Adrenal gland (tissue), 9 donors: ENCODE measurements at regions not wholly inside any gene's neighbourhood (a gene's known extent, or its start where the extent isn't known, plus 50 kb on each side); places are given as distances from the start of the nearest gene placed in this dataset.

ENCODE experiments used
- DNase-seq, 7 donors: peaks; one replicate each; pipeline ENCODE4 v3.0.0-alpha.2; 2019 to 2020
- H3K27ac ChIP-seq, 5 donors: fragments of 200-600 bp; sonication (generic) in 4 of 5; 1 replicate in 3 of 5; 2 replicates in 2 of 5; pipeline versions ENCODE4 v1.5.1 to v1.8.0; 2016 to 2020; ENCODE audit warnings: mild to moderate bottlenecking in 1 of 5
- H3K27me3 ChIP-seq: fragments of 200-600 bp; 2 replicates; pipeline ENCODE4 v1.8.0; 2021
- H3K36me3 ChIP-seq, 2 donors: fragments of 200-600 bp; replicated peaks in 1 of 2; 1 replicate in 1 of 2; 2 replicates in 1 of 2; pipeline versions ENCODE4 v1.5.1 to v1.8.0; 2018 to 2022
- H3K4me1 ChIP-seq, 2 donors: fragments of 200-600 bp; replicated peaks in 1 of 2; 1 replicate in 1 of 2; 2 replicates in 1 of 2; pipeline versions ENCODE4 v1.5.1 to v1.8.0; 2018 to 2021
- H3K4me3 ChIP-seq, 4 donors: fragments of 200-600 bp; sonication (generic) in 3 of 4; one replicate each; pipeline ENCODE4 v1.5.1; 2016 to 2018
- H3K9me3 ChIP-seq, 3 donors: fragments of 200-600 bp; sonication (generic) in 1 of 3; replicated peaks in 1 of 3; 1 replicate in 2 of 3; 2 replicates in 1 of 3; pipeline versions ENCODE4 v1.5.1 to v1.8.0; 2016 to 2021
- CTCF ChIP-seq, 6 experiments: fragments of 450-650 bp in 4 of 6; fragments of 200-600 bp in 2 of 6; sonication (generic) in 1 of 6; IDR thresholded peaks; 1 replicate in 5 of 6; 2 replicates in 1 of 6; pipeline versions ENCODE4 v1.5.1 to v1.8.0; 2016 to 2021; ENCODE audit warnings: antibody characterized with exemption in 6 of 6, mild to moderate bottlenecking in 2 of 6, moderate library complexity in 1 of 6
- POLR2A ChIP-seq, 2 donors: fragments of 450-650 bp; IDR thresholded peaks; one replicate each; pipeline ENCODE4 v1.6.1; 2017; ENCODE audit warnings: antibody characterized with exemption in 2 of 2, mild to moderate bottlenecking in 2 of 2, moderate library complexity in 1 of 2
- WGBS, 4 donors: extraction: QIAGEN DNeasy Blood & Tissue Kit in 2 of 4; methylation state at CpG; one replicate each; pipeline versions ENCODE4 v1.1.5 to v1.1.7; 2013 to 2017; 5-methylcytosine and 5-hydroxymethylcytosine counted together
- intact Hi-C, 2 donors: fragments of 100-400 bp; cut with DNase I; formaldehyde crosslinking; loops; one replicate each; pipeline versions ENCODE4 v1.14.1 to v1.15.0; 2022 to 2023
- donor health status: healthy with polysubstance abuse.
- donor health status: Bipolar disorder and iron deficiency.
- donor health status: DM: yes; HTN: yes; CAD: no.
- donor health status: DM: no; HTN: no; CAD: no.
- donor health status: DM: no; HTN: no; CAD: no.

GRCh38 chr2:30358842-30359241, 88.2 kb upstream of the LCLAT1 start:
- TF ChIP-seq CTCF (IDR thresholded peaks at IDR 0.05) (no peak), POLR2A (IDR thresholded peaks at IDR 0.05) (no peak)
- Histone ChIP-seq H3K4me3 (no peak overlapping the region), H3K27me3 (no peaks in the 10 kb centered on the region), H3K36me3 (no peaks in the 10 kb centered on the region), H3K9me3 (no peaks in the 10 kb centered on the region), H3K27ac (no peak overlapping the region), H3K4me1 (peaks cover 0 to 14% of the 10 kb centered on the region in 2 donors)
- intact Hi-C loops, result no loop called here
- 87 to 95% (median 92%) methylated on average over 5 to 6 of the region's 6 CpGs for WGBS, 4 donors
- no peak for DNase-seq

- Histone ChIP-seq H3K36me3 (no peaks in the 10 kb centered on the region), H3K27me3 (no peaks in the 10 kb centered on the region), H3K9me3 (no peaks in the 10 kb centered on the region), H3K4me3 (no peak overlapping the region), H3K27ac (peak overlapping the region in 2 of 5 donors; percentile 57 to 70), H3K4me1 (peaks cover 0 to 14% of the 10 kb centered on the region in 2 donors)
- TF ChIP-seq POLR2A (IDR thresholded peaks at IDR 0.05), result no peak
- peak; percentile 23 to 68 (median 49) for DNase-seq
- WGBS, 4 donors, result 46 to 56% (median 47%) methylated on average over 4 to 7 of the region's 7 CpGs
- intact Hi-C loops, result no loop called here
Measured at GRCh38 chr2:30359644-30360167, 87.3 kb upstream of the LCLAT1 start.

- Histone ChIP-seq H3K36me3 (no peaks in the 10 kb centered on the region), H3K27ac (peak overlapping the region in 2 of 5 donors; percentile 54 to 58), H3K9me3 (no peaks in the 10 kb centered on the region), H3K4me1 (peaks cover 0 to 14% of the 10 kb centered on the region in 2 donors), H3K4me3 (no peak overlapping the region), H3K27me3 (no peaks in the 10 kb centered on the region)
- TF ChIP-seq CTCF (IDR thresholded peaks at IDR 0.05), result no peak
- no peak for TF ChIP-seq POLR2A (IDR thresholded peaks at IDR 0.05)
- peak in 1 of 7 donors; percentile 31 for DNase-seq
- WGBS, 4 donors, result 71 to 82% (median 78%) methylated on average over 11 of the region's 11 CpGs
- intact Hi-C loops, result no loop called here
Measured at GRCh38 chr2:30361751-30362394, 85.2 kb upstream of the LCLAT1 start.

GRCh38 chr2:30362468-30363081, 84.5 kb upstream of the LCLAT1 start:
- Histone ChIP-seq H3K36me3 (no peaks in the 10 kb centered on the region), H3K27me3 (no peaks in the 10 kb centered on the region), H3K4me1 (peaks cover 0 to 14% of the 10 kb centered on the region in 2 donors), H3K9me3 (no peaks in the 10 kb centered on the region), H3K27ac (peak overlapping the region in 2 of 5 donors; percentile 54 to 58), H3K4me3 (no peak overlapping the region)
- peak in 5 of 7 donors; percentile 28 to 58 (median 47) for DNase-seq
- intact Hi-C loops, result no loop called here
- TF ChIP-seq POLR2A (IDR thresholded peaks at IDR 0.05), result no peak
- 24 to 30% (median 29%) methylated on average over 4 of the region's 4 CpGs for WGBS, 4 donors

GRCh38 chr2:30363406-30363805, 83.6 kb upstream of the LCLAT1 start:
- no peak overlapping the region for H3K4me3 ChIP-seq
- no peak overlapping the region for H3K27ac ChIP-seq
- H3K9me3 ChIP-seq, result no peaks in the 10 kb centered on the region
- H3K27me3 ChIP-seq, result no peaks in the 10 kb centered on the region
- TF ChIP-seq POLR2A (IDR thresholded peaks at IDR 0.05) (no peak), CTCF (IDR thresholded peaks at IDR 0.05) (no peak)
- no peak for DNase-seq
- intact Hi-C loops, result no loop called here
- H3K36me3 ChIP-seq, result no peaks in the 10 kb centered on the region
- peaks cover 0 to 14% of the 10 kb centered on the region in 2 donors for H3K4me1 ChIP-seq
- 83 to 86% (median 84%) methylated on average over 3 of the region's 3 CpGs for WGBS, 4 donors
